GM21723 (cell line): ENCODE measurements at regions not wholly inside any gene's neighbourhood (a gene's known extent, or its start where the extent isn't known, plus 50 kb on each side); places are given as distances from the start of the nearest gene placed in this dataset.

Experiments used
- ATAC-seq: cut with Tn5 transposase; IDR thresholded peaks from one replicate; pipeline ENCODE4 v1.9.1; 2021; ENCODE audit warnings: mild to moderate bottlenecking, moderate library complexity; ENCODE audit not compliant: unreplicated experiment

GRCh38 chrX:43560247-43560946 lies 95.7 kb upstream of the MAOA start:
- ATAC-seq = no peak

DNA sequence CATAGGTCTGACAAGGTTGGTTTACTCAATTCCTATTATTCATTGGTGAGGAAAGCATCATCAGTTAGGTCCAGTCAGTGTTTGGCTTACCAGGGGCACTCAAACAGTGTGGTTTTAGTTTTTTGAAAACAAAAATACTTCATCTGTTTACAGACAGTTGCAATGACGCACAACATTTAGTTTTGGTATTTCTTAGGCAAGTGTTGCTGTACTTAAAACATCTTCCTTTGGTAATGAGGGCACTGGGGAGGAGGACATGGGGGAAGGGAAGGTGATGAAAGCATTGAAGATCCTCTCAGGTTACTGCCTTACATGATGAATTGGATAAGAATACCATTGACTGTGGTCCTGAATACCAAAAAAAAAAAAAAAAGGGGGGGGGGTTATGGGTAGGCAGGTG lies 93.7 kb upstream of the MAOA start:
- no peak for ATAC-seq

- ATAC-seq = no peak
These were observed 91.1 kb upstream of the MAOA start for GRCh38 chrX:43564953-43565352.

GRCh38 chrX:43566170-43566569 lies 89.9 kb upstream of the MAOA start:
- no peak for ATAC-seq

GRCh38 chrX:43573441-43574015 lies 82.6 kb upstream of the MAOA start:
- ATAC-seq = no peak

DNA sequence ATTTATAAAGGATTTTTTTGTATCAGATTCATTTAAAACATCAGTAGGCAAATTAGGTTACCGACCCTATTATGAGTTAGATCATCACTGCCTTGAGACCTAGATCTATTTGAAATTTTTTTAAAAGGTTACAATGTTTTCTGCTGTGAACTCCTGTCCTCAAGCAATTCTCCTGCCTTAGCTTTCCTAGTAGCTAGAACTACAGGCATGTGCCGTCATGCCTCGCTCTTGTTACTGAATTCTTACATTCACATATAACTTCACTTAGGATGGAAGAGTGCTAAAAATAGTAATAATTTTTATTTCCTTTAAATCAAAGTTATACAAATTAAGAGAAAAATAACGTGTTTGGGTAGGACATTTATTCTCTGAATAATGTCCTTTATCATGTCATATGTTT lies 75.5 kb upstream of the MAOA start:
- ATAC-seq = no peak

- ATAC-seq = no peak
These were observed 74.9 kb upstream of the MAOA start for GRCh38 chrX:43581167-43581566.

- ATAC-seq = no peak
These were observed 74.1 kb upstream of the MAOA start for GRCh38 chrX:43581888-43582539.

DNA sequence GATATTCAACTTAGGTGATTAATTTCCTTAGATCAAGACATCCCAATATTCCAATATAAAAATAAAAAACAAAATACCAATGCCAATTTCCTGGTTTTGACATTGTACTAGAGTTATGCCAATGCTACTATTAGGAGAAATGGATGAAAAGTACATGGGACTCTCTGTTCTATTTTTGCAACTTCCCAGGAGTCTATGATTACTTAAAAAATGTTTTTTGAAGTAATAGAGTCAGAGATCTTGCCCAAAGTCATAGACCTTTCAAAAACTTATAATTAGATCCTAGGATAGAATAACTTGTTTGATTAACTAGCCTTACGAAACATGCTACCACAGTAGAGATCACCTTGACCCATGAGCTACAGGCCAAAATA lies 73.6 kb upstream of the MAOA start:
- ATAC-seq = no peak

DNA sequence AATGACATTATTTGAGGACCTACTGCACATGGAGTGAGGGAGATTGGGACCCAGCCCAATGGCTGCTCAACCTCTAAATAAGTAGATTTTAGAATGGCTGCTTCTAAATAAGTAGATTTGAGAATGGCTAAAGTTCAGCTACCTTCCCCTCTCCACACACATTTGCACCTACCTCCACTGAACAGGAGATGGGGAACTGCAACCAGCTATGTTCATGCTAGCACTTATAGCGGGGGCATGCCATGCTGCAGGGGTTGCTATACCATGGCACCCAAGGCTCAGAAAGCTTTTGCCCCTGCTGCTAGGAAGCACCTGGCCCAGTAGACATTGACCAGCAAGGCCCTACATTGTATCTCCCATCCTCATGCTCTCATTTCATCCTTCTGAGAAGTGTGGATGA lies 70.2 kb upstream of the MAOA start:
- no peak for ATAC-seq

GRCh38 chrX:43586830-43587229 lies 69.3 kb upstream of the MAOA start:
- ATAC-seq = no peak

DNA sequence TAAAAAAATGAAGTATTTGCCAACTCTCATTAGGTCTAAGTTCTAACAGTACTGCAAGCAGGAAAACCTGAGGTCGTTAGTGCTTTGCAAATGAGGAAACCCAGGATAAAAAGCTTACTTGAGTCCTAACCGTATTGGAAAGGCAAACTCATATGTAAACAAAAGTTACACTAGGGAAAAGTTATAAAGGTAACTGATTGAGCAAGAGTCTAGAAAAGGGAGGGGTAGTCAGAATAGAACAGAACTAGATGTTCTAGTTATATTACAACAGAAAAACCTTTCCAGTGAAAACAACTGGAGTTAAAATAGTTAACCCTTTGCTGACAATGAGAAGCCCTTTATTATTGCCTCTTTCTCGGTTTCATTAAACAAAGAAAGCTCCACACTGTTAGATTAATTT lies 66.4 kb upstream of the MAOA start:
- no peak for ATAC-seq

DNA sequence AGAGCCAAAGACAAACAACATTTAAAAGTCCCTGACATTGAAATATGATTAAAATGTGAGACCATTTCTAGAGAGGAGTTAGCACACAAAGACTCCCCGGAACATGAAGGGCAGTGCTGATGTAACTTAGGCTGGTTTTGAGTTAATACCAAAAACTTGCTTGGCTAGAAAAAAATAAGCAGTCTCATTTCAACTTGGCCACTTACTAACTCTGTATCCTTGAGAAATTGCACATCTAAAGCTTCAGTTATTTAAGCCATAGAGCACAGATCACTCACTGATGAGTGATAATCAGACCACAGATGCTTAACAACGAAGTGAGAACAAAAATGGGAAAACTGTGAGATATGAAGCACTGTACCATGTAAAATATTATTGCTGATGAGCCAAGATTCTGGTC lies 65.9 kb upstream of the MAOA start:
- no peak for ATAC-seq

- ATAC-seq = no peak
These were observed 63.5 kb upstream of the MAOA start for GRCh38 chrX:43592597-43592996.

- no peak for ATAC-seq
These were observed 60.2 kb upstream of the MAOA start for GRCh38 chrX:43595931-43596330.

- no peak for ATAC-seq
These were observed 51.3 kb upstream of the MAOA start for GRCh38 chrX:43604753-43605152.

DNA sequence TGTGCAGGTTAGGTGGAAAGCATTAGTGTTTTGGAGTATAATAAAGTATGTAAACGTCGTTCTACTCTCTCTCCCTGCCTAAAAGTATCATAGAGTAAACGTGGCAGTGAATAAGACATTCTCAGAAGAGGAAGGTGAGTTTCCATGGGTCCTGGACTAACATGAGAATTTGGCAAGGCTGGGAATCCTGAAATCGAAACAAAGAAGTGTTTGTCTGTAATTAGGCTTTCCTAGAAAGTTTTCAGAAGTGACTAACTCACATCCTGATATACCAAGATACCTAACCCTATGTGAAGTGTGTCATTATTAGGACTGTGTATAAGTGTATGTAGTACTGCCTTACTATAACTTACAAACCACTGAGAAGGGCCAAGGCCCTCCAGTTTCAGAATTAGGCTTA lies 50.7 kb upstream of the MAOA start:
- no peak for ATAC-seq
